ENCODE measurements at regions not wholly inside any gene's neighbourhood (a gene's known extent, or its start where the extent isn't known, plus 50 kb on each side); places are given as distances from the start of the nearest gene placed in this dataset.
"Not testable (repeated sequence)": the region's sequence is repeated elsewhere in the genome, so short reads cannot be mapped to it uniquely, and the experiment has no call there.

DNA sequence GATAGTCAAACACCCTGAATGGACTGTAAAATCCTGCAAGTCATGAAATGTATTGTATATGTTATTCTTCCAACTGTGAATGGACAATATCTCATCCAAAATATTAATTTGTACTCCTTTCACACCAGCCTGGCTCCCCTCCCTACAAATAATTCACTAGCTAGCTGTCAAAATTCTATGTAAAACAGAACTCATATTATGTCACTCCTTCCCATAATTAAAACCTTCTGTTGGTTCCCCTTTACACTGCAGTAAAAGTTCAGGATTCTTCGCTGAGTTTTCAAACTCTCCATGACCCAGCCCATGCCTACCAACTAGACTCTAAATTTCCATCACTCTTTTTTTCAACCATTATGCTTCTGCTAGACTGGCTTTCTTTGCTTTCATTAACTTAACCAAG is 857.1 kb downstream of the TAF11L14 start:
- no peak for DNase-seq

DNA sequence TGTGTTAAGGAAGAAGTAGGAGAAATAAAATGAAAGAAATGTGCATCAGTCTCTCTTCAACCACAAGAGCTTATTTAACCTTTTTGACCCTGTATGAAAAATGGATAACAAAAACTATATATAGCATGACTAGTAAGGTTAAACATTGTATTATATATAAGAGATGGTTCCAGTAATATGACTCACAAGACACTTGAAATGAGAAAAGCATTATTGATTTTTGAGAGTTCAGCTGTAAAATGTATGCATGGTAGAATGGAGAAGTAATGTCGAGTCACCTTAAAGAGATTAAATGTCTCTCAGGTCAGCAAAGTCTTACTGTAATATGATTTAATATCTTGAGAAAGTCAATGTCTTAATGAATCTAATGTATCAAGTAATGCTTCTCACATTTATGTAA is 860.9 kb downstream of the TAF11L14 start:
- DNase-seq = no peak

DNA sequence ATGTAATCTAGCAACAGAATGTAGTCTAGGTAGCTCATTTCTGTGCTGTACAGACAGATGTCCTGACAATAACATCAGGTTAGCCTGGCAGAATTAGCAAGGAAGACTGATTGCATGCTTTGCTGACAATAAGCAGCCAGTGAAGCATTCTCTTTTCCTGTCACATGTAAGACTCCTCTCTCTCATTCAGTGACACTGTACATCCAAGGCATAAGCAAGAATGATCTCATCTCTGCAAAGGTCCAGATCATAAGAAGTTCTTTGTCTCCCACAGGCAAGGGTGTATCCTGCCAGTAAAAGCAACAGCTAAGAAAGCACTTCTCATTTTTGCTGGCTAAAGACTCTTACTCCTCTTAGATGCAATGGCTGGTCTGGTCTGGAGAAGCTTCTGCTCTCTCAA is 861.8 kb downstream of the TAF11L14 start:
- DNase-seq = no peak

DNA sequence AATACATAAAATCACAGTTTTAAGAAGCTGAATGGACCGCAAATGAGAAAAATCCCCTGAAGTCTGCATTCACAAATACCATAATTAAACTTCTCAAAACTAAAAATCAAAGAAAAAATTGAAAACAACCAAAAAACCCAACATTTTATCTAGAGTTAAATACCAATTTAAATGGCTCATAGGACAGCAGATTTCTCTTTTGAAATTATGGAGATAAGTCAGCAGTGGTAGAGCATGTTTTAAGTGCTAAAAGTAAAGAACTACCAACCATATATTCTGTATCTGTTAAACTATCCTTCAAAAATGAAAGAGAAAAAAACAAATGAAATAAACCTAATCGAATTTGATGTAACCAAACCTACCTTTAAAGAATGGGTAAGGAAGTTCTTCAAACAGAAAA is 862.8 kb downstream of the TAF11L14 start:
- DNase-seq = no peak

DNA sequence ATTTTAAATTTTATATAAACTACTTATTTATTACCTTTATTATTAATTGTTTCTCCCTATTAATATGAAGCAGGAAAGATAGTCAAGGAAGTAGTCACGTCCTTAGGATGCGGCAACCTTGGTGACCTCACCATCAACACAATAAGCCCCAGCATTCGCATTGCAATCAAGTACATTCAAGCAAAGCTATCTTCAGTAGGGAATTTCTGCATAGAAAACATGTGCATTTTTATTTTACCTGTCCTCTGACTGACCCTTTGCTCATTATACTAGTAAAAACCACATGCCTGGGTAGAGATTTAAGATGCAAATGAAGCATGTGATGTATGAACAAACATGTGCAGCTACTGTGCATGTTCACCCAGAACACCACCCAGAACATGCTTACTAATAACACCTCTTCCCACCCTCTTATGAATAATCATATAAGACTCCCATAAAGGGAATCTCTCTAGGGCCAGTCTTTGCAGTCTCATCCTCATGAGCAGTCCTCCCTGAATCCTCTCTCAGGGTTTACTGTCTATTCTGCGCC is 869.6 kb downstream of the TAF11L14 start:
- no peak for DNase-seq

DNA sequence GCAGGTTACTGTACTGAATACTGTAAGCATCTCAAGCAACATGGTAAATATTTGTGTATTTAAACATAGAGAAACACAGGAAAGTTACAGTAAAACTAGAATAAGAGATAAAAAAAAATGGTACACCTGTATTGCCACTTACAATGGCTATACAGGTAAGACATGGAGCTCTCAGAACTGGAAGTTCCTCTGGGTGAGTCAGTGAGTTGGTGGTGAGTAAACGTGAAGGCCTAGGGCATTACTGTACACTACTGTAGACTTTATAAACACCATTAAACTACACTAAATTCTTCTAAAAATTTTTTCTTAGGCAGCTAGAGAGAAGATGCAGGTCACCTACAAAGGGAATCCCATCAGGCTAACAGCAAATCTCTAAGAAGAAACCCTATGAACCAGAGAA is 872.9 kb downstream of the TAF11L14 start:
- DNase-seq = no peak

DNA sequence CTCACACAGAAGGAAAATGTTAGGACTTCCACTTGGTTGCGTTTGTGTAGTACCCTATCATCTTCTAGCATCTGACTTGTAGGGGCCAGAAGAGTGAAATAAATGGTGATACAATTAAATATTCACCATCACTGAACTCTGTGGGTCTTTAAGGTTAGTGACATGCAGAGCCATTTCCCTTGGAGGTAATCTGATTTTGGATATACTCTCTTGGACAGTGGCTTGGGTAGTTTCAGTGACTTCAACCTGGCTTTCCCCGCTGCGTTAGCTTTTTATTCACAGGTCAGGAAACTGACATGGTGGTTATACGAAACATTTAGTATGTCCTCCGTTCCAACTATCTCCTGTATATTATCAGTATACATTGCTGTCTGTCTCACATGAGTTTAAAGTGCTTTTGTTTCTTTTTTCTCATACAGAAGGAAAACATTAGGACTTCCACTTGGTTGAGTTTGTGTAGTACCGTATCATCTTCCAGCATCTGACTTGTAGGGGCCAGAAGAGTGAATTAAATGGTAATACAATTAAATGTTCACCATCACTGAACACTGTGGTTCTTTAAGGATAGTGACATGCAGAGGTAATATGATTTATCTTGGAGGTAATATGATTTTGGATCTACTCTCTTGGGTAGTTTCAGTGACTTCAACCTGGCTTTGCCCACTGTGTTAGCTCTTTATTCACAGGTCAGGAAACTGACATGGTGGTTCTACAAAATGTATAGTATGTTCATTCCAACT is 883.6 kb downstream of the TAF11L14 start:
- DNase-seq = no peak

DNA sequence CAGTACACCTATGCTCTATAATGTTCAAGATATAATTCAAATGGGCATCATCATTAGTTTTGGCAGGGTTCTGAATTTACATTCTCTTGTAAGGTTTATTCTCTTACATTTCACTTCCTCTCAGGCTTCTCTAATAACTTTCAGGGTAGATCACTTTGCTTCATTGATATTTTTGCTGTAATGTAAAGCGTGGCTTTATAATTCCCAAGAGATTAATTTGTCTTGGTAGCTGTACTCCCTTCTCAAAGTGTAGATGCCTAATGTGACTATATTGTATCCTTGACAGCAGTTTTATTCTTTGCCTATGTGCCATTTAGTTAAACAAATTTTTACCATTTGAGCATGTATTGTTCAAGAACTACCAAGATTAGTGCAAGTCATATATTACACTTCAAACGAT is 889.1 kb downstream of the TAF11L14 start:
- DNase-seq = no peak

DNA sequence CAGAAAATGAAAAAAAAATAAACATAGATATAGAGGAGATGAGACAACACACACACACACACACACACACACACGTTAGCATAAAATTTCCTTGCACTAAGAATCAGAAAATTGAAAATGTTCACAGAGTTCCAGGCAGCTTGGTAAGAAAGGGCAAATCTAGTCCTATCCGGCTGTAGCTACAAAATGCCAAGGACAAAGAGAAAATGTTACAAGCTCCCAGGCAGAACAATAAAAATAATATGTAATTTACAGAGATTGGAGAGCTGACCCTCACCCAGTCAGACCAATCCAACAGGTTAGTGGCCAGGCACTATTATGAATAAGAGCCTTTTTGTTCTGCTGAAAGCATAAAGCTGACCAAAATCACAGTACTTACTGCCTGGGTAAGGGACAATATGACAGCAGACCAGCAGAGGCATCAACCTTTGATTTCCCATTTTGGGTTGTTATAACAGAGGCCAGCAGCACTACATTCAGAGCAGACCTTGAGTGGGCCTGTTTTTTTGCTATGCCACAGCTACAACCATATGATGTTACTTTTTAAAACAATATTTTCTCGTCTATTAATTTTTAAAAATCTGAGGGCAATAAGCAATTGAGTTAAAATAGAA is 892.6 kb downstream of the TAF11L14 start:
- no peak for DNase-seq

DNA sequence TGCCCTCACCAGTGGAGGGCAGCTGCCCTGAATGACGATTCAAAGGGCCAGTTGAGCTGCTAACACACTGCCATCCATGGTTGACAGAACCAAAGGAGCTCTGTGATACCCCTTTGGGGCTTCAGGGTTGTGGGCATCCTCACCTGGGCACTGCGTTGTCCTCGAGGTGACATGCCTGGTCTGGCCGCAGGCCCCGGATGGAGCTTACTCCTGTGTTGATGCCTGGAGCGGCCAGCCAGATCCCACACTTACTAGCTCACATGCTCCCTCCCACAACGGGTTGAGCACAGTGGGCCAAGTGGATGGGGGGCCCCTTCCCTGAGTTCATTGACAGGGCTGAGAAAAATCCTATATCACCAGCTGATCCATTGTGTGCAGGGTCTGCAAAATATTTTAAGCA is 898.9 kb downstream of the TAF11L14 start:
- no peak for DNase-seq

DNA sequence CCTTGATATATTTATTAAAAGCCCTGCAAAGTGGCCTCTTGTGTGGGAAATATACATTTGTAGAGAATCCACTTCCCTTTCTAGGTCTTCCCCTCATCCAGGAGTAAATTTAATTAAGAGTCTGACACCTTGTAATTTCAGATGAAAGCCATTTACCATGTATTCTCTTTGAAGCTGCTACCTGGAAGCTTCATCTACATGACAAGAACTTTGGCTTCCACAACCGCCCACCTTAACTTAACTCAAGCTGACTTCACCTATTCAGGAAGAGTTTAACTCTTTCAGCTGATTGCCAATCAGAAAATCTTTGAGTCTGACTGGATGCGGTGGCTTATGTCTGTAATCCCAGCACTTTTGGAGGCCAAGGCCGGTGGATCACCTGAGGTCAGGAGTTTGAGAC is 899.9 kb downstream of the TAF11L14 start:
- DNase-seq = no peak

DNA sequence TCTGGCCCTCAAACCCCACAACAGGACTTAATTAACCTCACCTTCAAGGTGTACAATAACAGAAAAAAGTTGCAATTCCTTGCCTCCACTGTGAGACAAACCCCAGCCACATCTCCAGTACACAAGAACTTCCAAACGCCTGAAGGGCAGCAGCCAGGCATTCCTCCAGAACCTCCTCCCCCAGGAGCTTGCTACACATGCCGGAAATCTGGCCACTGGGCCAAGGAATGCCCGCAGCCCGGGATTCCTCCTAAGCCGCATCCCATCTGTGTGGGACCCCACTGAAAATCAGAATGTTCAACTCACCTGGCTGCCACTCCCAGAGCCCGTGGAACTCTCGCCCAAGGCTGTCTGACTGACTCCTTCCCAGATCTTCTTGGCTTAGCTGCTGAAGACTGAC is 901.5 kb downstream of the TAF11L14 start:
- not testable (repeated sequence) for DNase-seq

DNA sequence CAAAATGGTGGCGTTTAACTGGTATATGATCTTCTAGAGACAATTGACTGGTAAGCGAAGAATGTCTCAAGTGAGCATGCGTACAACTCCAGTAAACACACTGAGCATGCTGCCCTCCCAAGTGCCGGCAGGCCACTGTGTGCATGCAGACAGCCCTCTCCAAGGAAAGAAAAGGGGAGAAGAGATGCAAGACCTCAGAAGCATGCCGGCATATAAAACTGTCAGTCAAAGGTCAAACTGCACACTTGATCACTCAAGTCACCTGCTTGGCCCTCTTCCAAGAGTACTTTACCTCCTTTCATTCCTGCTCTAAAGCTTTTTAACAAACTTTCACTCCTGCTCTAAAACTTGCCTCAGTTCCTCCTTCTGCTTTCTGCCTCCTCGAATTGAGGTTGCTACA is 910.2 kb downstream of the TAF11L14 start:
- DNase-seq = no peak

DNA sequence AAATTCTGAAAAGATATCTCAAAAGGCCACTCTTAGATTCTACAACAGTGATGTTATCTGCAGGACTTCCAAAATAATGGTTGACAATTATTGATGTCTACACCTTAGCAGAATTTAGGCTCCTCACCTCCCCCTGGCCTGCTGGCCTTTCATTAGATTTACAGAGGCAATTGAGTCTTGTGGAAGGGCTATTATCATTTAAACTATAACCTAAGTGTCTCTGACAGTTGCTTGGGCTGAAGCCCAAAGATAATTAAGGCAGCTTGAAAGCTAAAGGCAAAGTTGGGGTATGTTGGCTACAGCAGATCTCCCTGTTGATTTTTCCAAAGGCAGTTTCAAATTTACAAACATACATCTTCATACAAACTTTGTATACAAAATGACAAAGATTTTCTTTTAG is 912.3 kb downstream of the TAF11L14 start:
- no peak for DNase-seq

DNA sequence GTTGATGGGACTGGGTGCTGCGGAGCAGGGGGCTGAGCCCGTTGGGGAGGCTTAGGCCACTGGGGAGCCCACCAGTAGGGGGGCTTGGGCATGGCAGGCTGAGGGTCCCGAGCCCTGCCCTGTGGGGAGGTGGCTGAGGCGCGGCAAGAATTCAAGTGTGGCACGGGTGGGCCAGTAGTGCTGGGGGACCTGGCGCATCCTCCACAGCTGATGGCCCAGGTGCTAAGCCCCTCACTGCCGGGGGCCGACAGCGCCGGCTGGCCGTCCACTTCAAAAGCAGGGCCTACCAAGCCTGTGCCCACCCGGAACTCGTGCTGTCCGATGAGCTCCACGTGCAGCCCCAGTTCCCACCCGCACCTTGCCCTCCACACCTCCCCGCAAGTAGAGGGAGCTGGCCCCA is 917.5 kb downstream of the TAF11L14 start:
- DNase-seq = no peak

DNA sequence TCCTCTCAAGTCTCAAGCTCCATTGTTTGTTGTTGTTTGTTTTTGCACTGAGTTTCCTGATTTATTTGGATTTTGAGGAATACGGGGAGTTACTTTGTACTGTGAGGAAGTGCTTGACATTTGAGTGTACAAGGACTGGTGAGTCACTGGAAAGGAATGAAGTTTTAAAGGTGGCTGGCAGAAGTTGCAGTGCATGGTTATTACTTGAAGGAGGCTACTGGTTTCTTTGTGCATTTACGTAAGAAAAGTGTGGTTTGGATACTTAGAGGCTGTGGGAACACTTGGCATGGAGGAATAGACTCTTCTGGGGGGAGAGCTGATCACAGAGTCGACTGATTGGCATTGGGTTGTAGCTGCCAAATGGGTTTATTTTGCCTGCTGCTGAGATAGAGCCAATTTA is 919.0 kb downstream of the TAF11L14 start:
- DNase-seq = no peak

DNA sequence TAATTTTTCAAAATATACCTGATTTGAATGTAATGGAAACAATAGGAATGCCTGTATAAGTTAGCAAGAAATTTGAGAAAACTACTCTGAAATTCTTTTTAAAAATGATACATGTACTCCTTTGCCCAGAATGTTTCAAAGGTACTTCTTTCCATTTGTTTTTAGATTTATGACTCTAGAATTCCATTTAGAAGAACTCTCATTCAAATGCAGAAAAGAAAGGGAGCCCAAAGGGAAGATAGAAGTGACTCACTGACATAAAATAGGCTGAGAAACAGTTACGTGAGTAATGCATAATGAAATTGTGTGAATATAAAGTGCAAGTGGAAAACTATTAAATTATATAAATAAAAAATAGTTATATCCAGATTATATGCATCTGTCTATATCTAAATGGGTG is 926.3 kb downstream of the TAF11L14 start:
- no peak for DNase-seq

DNA sequence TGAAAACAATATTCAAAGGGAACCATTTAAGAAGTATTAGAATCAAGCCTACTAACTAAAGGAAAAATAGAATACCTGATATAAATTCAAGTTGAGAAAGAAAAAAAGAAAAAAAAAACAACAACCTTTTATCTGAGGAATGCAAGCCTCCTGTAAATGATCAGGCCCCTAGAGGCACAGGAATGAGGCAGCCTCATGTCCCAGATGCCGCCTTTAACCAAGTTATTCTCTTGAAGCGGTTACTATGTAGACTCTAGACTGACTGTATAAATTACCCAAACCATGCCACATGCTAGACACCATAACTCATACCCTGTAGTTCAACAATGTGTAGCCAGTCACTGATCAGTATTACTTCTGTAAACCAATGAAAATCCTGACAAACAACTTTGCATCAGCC is 929.6 kb downstream of the TAF11L14 start:
- DNase-seq = no peak

DNA sequence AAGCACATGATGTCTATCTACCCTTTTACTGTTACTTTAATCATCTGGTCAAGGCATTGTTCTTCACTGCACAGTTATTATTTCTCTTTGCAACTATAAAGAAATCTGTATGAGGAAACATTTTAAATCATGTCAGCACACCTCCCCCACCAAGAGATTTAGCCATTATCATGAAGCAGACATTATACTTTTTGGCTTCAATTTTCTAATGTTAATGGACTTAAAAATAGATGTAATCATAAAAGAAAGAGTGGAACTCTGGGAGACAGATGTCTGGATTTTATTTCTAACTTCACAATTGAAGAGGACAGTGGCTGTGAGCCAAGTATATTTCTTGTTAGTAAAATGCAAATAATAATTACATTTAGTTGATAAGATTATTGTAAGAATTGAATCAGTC is 932.4 kb downstream of the TAF11L14 start:
- DNase-seq = no peak

DNA sequence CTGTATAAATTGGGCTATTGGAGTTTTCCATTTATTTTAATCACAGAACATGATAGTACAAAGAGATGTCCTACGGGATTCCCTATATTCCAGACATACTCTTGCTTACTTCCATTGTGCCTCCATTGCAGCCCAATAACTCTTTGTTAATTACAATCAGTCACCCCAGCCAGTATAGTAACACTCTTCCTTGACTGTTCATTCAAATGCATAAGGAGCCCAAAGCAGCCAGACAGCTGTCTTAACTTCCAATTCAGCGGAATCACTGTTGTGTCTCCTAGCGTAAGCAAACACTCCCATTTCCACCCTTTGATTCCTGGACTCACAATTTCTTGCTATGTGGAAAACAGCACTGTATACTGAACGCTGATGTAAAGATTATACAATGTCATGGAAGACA is 942.3 kb downstream of the TAF11L14 start:
- DNase-seq = no peak

DNA sequence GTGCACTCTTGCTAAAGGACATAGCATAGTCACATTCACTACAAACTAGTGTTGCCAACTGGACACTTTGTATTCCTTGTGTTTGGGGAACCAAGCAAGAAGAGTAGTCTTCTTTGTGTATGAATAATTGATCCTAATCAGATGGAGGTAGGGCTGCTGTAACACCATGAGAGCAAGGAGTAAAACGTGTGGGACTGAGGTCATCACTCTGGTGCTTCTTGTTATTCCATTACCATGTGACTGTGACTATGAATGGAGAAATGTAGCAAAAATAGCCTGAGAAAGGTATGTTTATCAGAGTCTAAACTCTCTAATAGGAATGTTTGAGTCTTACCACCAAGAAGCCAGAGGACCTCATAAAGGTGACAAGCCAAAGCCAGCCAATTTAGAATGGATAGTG is 966.9 kb downstream of the TAF11L14 start:
- DNase-seq = no peak

DNA sequence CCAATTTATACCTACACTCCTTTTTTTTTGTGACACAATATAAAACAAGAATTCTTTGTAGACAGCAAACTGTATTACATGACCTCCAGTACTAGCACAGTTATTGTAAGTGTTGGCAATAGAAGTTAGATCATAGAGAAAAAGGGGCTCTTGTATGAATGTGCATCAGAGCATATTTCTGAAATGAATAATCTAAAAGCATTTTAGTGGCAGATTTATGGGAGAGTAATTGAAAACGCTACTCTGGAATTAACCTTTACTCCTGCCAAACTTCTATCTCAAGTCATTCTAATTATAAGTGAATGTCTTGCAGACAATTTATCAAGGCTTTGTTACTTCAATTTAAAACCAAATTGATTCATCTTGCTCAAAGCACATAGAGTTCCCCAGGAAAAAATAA is 968.1 kb downstream of the TAF11L14 start:
- DNase-seq = no peak

DNA sequence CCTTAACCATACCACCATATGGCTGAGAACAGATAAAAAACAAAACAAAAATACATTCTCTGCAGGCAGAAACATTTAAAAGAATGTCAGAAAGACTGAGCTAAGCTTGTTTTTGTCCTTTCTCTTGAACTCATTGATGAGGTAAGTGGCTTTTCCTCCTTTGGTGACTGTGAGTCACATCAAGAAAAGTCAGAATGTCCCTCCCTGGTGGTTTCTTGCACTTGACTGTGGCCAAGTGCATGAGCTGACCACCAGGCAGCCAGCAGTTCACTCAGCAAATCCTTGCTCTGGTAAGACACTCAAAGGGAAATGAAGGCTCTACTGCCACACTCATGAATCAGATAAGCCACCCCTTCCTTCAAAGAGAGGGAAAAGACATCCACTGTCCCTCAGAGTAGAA is 970.9 kb downstream of the TAF11L14 start:
- no peak for DNase-seq

DNA sequence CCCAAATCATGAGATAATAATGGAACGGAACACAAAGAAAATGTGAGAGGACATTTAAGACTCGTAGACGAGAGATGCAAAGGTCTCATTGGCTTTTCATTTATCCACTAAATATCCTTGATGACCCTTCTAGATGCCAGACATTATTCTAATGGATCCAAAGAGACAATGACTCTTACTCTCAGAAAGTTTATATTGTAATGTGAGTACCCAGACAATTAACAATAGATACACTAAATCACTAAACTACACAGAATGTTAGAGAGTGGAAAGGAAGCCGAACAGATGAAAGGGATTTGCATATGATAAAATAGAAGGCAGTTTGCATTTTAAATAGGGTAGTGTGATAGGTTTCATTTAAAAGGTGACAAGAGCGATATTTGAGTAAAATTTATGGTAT is 973.3 kb downstream of the TAF11L14 start:
- no peak for DNase-seq

DNA sequence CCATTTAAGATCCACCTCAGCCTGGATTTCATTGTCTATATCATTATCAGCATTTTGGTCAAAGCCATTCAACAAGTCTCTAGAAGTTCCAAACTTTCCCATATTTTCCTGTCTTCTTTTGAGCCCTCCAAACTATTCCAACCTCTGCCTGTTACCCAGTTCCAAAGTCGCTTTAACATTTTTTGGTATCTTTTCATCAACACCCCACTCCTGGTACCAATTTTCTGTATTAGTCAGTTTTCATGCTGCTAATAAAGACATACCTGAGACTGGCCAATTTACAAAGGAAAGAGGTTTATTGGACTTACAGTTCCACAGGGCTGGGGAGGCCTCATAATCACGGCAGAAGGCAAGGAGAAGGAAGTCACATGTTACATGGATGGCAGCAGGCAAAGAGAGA is 982.9 kb downstream of the TAF11L14 start:
- not testable (repeated sequence) for DNase-seq

Measured in CD4-positive, alpha-beta T cell treated with Interleukin-4 for 1 hour (primary cell).